Tibial nerve (tissue), 4 donors: ENCODE measurements at regions not wholly inside any gene's neighbourhood (a gene's known extent, or its start where the extent isn't known, plus 50 kb on each side); places are given as distances from the start of the nearest gene placed in this dataset.

Experiments
- CTCF ChIP-seq, 5 experiments: fragments of 200-600 bp in 3 of 5; fragments of 450-650 bp in 2 of 5; sonication (generic) in 3 of 5; IDR thresholded peaks; one replicate each; pipeline ENCODE4 v1.5.1; 2016 to 2019; ENCODE audit warnings: antibody characterized with exemption in 5 of 5, mild to moderate bottlenecking in 3 of 5, moderate library complexity in 2 of 5
- EP300 ChIP-seq, 2 donors: sonication (generic); formaldehyde crosslinking; IDR thresholded peaks; one replicate each; pipeline ENCODE4 v1.6.1; 2017; ENCODE audit warnings: antibody characterized with exemption in 2 of 2, mild to moderate bottlenecking in 1 of 2
- POLR2A ChIP-seq, 2 donors: fragments of 450-650 bp; IDR thresholded peaks; one replicate each; pipeline ENCODE4 v1.6.1; 2017; ENCODE audit warnings: antibody characterized with exemption in 2 of 2, mild to moderate bottlenecking in 2 of 2, moderate library complexity in 2 of 2

GRCh38 chrX:574830-575229 is 55.8 kb upstream of the SHOX start:
- TF ChIP-seq POLR2A (IDR thresholded peaks at IDR 0.05), result no peak
- no peak for TF ChIP-seq CTCF (IDR thresholded peaks at IDR 0.05)
- TF ChIP-seq EP300 (IDR thresholded peaks at IDR 0.05), result no peak
